Activated B cell treated with CpG ODN at 0.5 μM for 24 hours (primary cell): ENCODE measurements at regions not wholly inside any gene's neighbourhood (a gene's known extent, or its start where the extent isn't known, plus 50 kb on each side); places are given as distances from the start of the nearest gene placed in this dataset.

Experiments
- ATAC-seq: fragments of 200-7000 bp; cut with Tn5 transposase; one replicate; pipeline ENCODE4 v1.10.0; 2021; ENCODE audit warnings: low read depth, mild to moderate bottlenecking, moderate library complexity
- CTCF ChIA-PET: fragments of 350-600 bp; sonication (Branson Sonifier 250); formaldehyde crosslinking; loops from one replicate; lab custom pipeline; 2021; ENCODE audit warnings: antibody characterized with exemption; lab: Charles Lee
- POLR2A ChIA-PET: fragments of 350-600 bp; sonication (Branson Sonifier 250); formaldehyde crosslinking; loops from one replicate; lab custom pipeline; 2021; ENCODE audit warnings: antibody characterized with exemption; lab: Charles Lee
- DNase-seq: peaks from one replicate; pipeline ENCODE4 v3.0.0; 2022
- H3K27ac Mint-ChIP-seq: one replicate; pipeline ENCODE4 v1.8.0; 2020; ENCODE audit warnings: mixed read lengths
- H3K27me3 Mint-ChIP-seq: one replicate; pipeline ENCODE4 v1.8.0; 2021; ENCODE audit warnings: mixed read lengths
- H3K36me3 Mint-ChIP-seq: one replicate; pipeline ENCODE4 v1.8.0; 2021; ENCODE audit warnings: low read depth, mixed read lengths
- H3K4me1 Mint-ChIP-seq: one replicate; pipeline ENCODE4 v1.8.0; 2021; ENCODE audit warnings: mixed read lengths
- H3K4me3 Mint-ChIP-seq: one replicate; pipeline ENCODE4 v1.8.0; 2020; ENCODE audit warnings: mild to moderate bottlenecking, mixed read lengths
- H3K9me3 Mint-ChIP-seq: one replicate; pipeline ENCODE4 v1.8.0; 2020; ENCODE audit warnings: mixed read lengths
- CTCF ChIP-seq: fragments of 200-600 bp; IDR thresholded peaks from one replicate; pipeline ENCODE4 v1.8.0; 2022; ENCODE audit warnings: antibody characterized with exemption, mild to moderate bottlenecking
- intact Hi-C: fragments of 100-400 bp; cut with micrococcal nuclease; formaldehyde crosslinking; loops from one replicate; pipeline ENCODE4 v1.15.1; 2024

- ATAC-seq = no peak
- intact Hi-C loops = no loop called here
- Mint-ChIP-seq H3K27ac (no peak overlapping the region), H3K9me3 (no peaks in the 10 kb centered on the region), H3K36me3 (no peaks in the 10 kb centered on the region), H3K4me3 (no peak overlapping the region), H3K27me3 (no peaks in the 10 kb centered on the region), H3K4me1 (no peaks in the 10 kb centered on the region)
- no peak for TF ChIP-seq CTCF
- ChIA-PET CTCF (no interaction called here), POLR2A (no interaction called here)
- DNase-seq = no peak
These were observed 337.9 kb upstream of the FGF13 start for GRCh38 chrX:139049465-139049864.

- no peak overlapping the region for H3K27ac Mint-ChIP-seq
- H3K9me3 Mint-ChIP-seq = no peaks in the 10 kb centered on the region
- H3K4me1 Mint-ChIP-seq = no peaks in the 10 kb centered on the region
- intact Hi-C loops = no loop called here
- no peak for TF ChIP-seq CTCF
- ATAC-seq (no peak), DNase-seq (no peak)
- no peak overlapping the region for H3K4me3 Mint-ChIP-seq
- H3K27me3 Mint-ChIP-seq = no peaks in the 10 kb centered on the region
- CTCF ChIA-PET = no interaction called here
- H3K36me3 Mint-ChIP-seq = no peaks in the 10 kb centered on the region
- POLR2A ChIA-PET = no interaction called here
These were observed 333.2 kb upstream of the FGF13 start for GRCh38 chrX:139044680-139045079.

GRCh38 chrX:139039041-139039440 lies 327.5 kb upstream of the FGF13 start:
- Mint-ChIP-seq H3K4me3 (no peak overlapping the region), H3K27ac (no peak overlapping the region), H3K9me3 (no peaks in the 10 kb centered on the region), H3K36me3 (no peaks in the 10 kb centered on the region), H3K27me3 (no peaks in the 10 kb centered on the region), H3K4me1 (no peaks in the 10 kb centered on the region)
- TF ChIP-seq CTCF = no peak
- DNase-seq (no peak), ATAC-seq (no peak)
- ChIA-PET POLR2A (no interaction called here), CTCF (no interaction called here)
- intact Hi-C loops = no loop called here

- H3K27ac Mint-ChIP-seq = no peak overlapping the region
- ChIA-PET CTCF (no interaction called here), POLR2A (no interaction called here)
- H3K36me3 Mint-ChIP-seq = no peaks in the 10 kb centered on the region
- H3K4me1 Mint-ChIP-seq = no peaks in the 10 kb centered on the region
- intact Hi-C loops = no loop called here
- H3K4me3 Mint-ChIP-seq = no peak overlapping the region
- no peaks in the 10 kb centered on the region for H3K27me3 Mint-ChIP-seq
- DNase-seq (no peak), ATAC-seq (no peak)
- no peaks in the 10 kb centered on the region for H3K9me3 Mint-ChIP-seq
- no peak for TF ChIP-seq CTCF
These were observed 315.3 kb upstream of the FGF13 start for GRCh38 chrX:139026811-139027210.

- intact Hi-C loops = no loop called here
- H3K27ac Mint-ChIP-seq = no peak overlapping the region
- H3K36me3 Mint-ChIP-seq = no peaks in the 10 kb centered on the region
- no peaks in the 10 kb centered on the region for H3K9me3 Mint-ChIP-seq
- no peaks in the 10 kb centered on the region for H3K27me3 Mint-ChIP-seq
- TF ChIP-seq CTCF = no peak
- ChIA-PET CTCF (no interaction called here), POLR2A (no interaction called here)
- no peak overlapping the region for H3K4me3 Mint-ChIP-seq
- ATAC-seq (no peak), DNase-seq (no peak)
- no peaks in the 10 kb centered on the region for H3K4me1 Mint-ChIP-seq
These were observed 314.9 kb upstream of the FGF13 start for GRCh38 chrX:139026406-139026805.
